ENCODE measurements at regions not wholly inside any gene's neighbourhood (a gene's known extent, or its start where the extent isn't known, plus 50 kb on each side); places are given as distances from the start of the nearest gene placed in this dataset.

GRCh38 chr1:58859769-58860485 lies 76.1 kb upstream of the JUN start:
- intact Hi-C loops (cut with micrococcal nuclease; ENCODE audit: unreplicated experiment), result no loop called here
- Mint-ChIP-seq H3K9me3 (ENCODE audit: low read depth, unreplicated experiment) (no peaks in the 10 kb centered on the region), H3K4me1 (ENCODE audit: low read depth, unreplicated experiment) (peaks cover 23% of the 10 kb centered on the region), H3K27me3 (ENCODE audit: unreplicated experiment) (no peaks in the 10 kb centered on the region), H3K4me3 (ENCODE audit: low read depth, unreplicated experiment) (no peak overlapping the region), H3K27ac (ENCODE audit: unreplicated experiment) (peak overlapping the region; percentile 20), H3K36me3 (ENCODE audit: insufficient read depth, unreplicated experiment) (no peaks in the 10 kb centered on the region)
- CTCF ChIA-PET, result interaction anchor here (1.8 kb wide), 1 partner anchor 11 kb away, joined by 6 read pairs; no protein-coding TSS in a partner anchor
- DNase-seq, result no peak
- TF ChIP-seq CTCF (IDR thresholded peaks at IDR 0.05; ENCODE audit: unreplicated experiment), result no peak
- BruUV-seq (replicated peaks), result no TSS peak

GRCh38 chr1:58861076-58861475 lies 77.2 kb upstream of the JUN start:
- Mint-ChIP-seq H3K4me3 (ENCODE audit: low read depth, unreplicated experiment) (no peak overlapping the region), H3K27ac (ENCODE audit: unreplicated experiment) (no peak overlapping the region), H3K36me3 (ENCODE audit: insufficient read depth, unreplicated experiment) (no peaks in the 10 kb centered on the region), H3K27me3 (ENCODE audit: unreplicated experiment) (no peaks in the 10 kb centered on the region), H3K9me3 (ENCODE audit: low read depth, unreplicated experiment) (no peaks in the 10 kb centered on the region), H3K4me1 (ENCODE audit: low read depth, unreplicated experiment) (peaks cover 22% of the 10 kb centered on the region)
- CTCF ChIA-PET, result interaction anchor here (0.7 kb wide), 1 partner anchor 341 kb away, joined by 5 read pairs; no protein-coding TSS in a partner anchor
- no peak for TF ChIP-seq CTCF (IDR thresholded peaks at IDR 0.05; ENCODE audit: unreplicated experiment)
- no TSS peak for BruUV-seq (replicated peaks)
- no peak for DNase-seq
- intact Hi-C loops (cut with micrococcal nuclease; ENCODE audit: unreplicated experiment), result no loop called here

GRCh38 chr1:58861506-58861905 lies 77.7 kb upstream of the JUN start:
- H3K4me3 Mint-ChIP-seq (ENCODE audit: low read depth, unreplicated experiment), result no peak overlapping the region
- no TSS peak for BruUV-seq (replicated peaks)
- H3K4me1 Mint-ChIP-seq (ENCODE audit: low read depth, unreplicated experiment), result peaks cover 22% of the 10 kb centered on the region
- H3K9me3 Mint-ChIP-seq (ENCODE audit: low read depth, unreplicated experiment), result no peaks in the 10 kb centered on the region
- H3K27me3 Mint-ChIP-seq (ENCODE audit: unreplicated experiment), result no peaks in the 10 kb centered on the region
- intact Hi-C loops (cut with micrococcal nuclease; ENCODE audit: unreplicated experiment), result no loop called here
- no peak for TF ChIP-seq CTCF (IDR thresholded peaks at IDR 0.05; ENCODE audit: unreplicated experiment)
- DNase-seq, result no peak
- no peak overlapping the region for H3K27ac Mint-ChIP-seq (ENCODE audit: unreplicated experiment)
- H3K36me3 Mint-ChIP-seq (ENCODE audit: insufficient read depth, unreplicated experiment), result no peaks in the 10 kb centered on the region
- CTCF ChIA-PET, result no interaction called here

- no TSS peak for BruUV-seq (replicated peaks)
- CTCF ChIA-PET, result no interaction called here
Measured at GRCh38 chr1:58862728-58863385, 79.0 kb upstream of the JUN start.

More at GRCh38 chr1:58862728-58863385, 79.0 kb upstream of the JUN start:
- intact Hi-C loops (cut with micrococcal nuclease; ENCODE audit: unreplicated experiment), result no loop called here
- Mint-ChIP-seq H3K4me3 (ENCODE audit: low read depth, unreplicated experiment) (no peak overlapping the region), H3K4me1 (ENCODE audit: low read depth, unreplicated experiment) (peaks cover 22% of the 10 kb centered on the region), H3K9me3 (ENCODE audit: low read depth, unreplicated experiment) (no peaks in the 10 kb centered on the region), H3K36me3 (ENCODE audit: insufficient read depth, unreplicated experiment) (no peaks in the 10 kb centered on the region), H3K27ac (ENCODE audit: unreplicated experiment) (no peak overlapping the region), H3K27me3 (ENCODE audit: unreplicated experiment) (no peaks in the 10 kb centered on the region)
- DNase-seq, result no peak
- TF ChIP-seq CTCF (IDR thresholded peaks at IDR 0.05; ENCODE audit: unreplicated experiment), result no peak

All from Calu3 (cell line).